ENCODE measurements at regions not wholly inside any gene's neighbourhood (a gene's known extent, or its start where the extent isn't known, plus 50 kb on each side); places are given as distances from the start of the nearest gene placed in this dataset.
"Not testable (repeated sequence)": the region's sequence is repeated elsewhere in the genome, so short reads cannot be mapped to it uniquely, and the experiment has no call there.

GRCh38 chr14:30158299-30158698, 230.7 kb upstream of the PRKD1 start:
- DNase-seq (ENCODE audit: low read depth, low spot score) = no peak

- DNase-seq (ENCODE audit: low read depth, low spot score) = no peak
Observed at GRCh38 chr14:30159374-30159773, 231.7 kb upstream of the PRKD1 start.

- no peak for DNase-seq (ENCODE audit: low read depth, low spot score)
Observed at GRCh38 chr14:30160608-30161007, 233.0 kb upstream of the PRKD1 start.

- no peak for DNase-seq (ENCODE audit: low read depth, low spot score)
Observed at GRCh38 chr14:30162066-30162465, 234.4 kb upstream of the PRKD1 start.

GRCh38 chr14:30165255-30165654, 237.6 kb upstream of the PRKD1 start:
- DNase-seq (ENCODE audit: low read depth, low spot score) = no peak

- DNase-seq (ENCODE audit: low read depth, low spot score) = no peak
Observed at GRCh38 chr14:30177781-30178180, 250.1 kb upstream of the PRKD1 start.

GRCh38 chr14:30179381-30180130, 251.9 kb upstream of the PRKD1 start:
- DNase-seq (ENCODE audit: low read depth, low spot score) = no peak

- DNase-seq (ENCODE audit: low read depth, low spot score) = no peak
Observed at GRCh38 chr14:30180219-30180618, 252.6 kb upstream of the PRKD1 start.

- DNase-seq (ENCODE audit: low read depth, low spot score) = no peak
Observed at GRCh38 chr14:30185832-30186231, 258.2 kb upstream of the PRKD1 start.

GRCh38 chr14:30191639-30192279, 264.1 kb upstream of the PRKD1 start:
- no peak for DNase-seq (ENCODE audit: low read depth, low spot score)

GRCh38 chr14:30193101-30193500, 265.5 kb upstream of the PRKD1 start:
- DNase-seq (ENCODE audit: low read depth, low spot score) = no peak

GRCh38 chr14:30193845-30194501, 266.3 kb upstream of the PRKD1 start:
- DNase-seq (ENCODE audit: low read depth, low spot score) = no peak

GRCh38 chr14:30194741-30195148, 267.1 kb upstream of the PRKD1 start:
- DNase-seq (ENCODE audit: low read depth, low spot score) = no peak

GRCh38 chr14:30195941-30196340, 268.3 kb upstream of the PRKD1 start:
- DNase-seq (ENCODE audit: low read depth, low spot score) = peak; percentile 3

- no peak for DNase-seq (ENCODE audit: low read depth, low spot score)
Observed at GRCh38 chr14:30196861-30197260, 269.2 kb upstream of the PRKD1 start.

GRCh38 chr14:30198720-30199119, 271.1 kb upstream of the PRKD1 start:
- not testable (repeated sequence) for DNase-seq (ENCODE audit: low read depth, low spot score)

- no peak for DNase-seq (ENCODE audit: low read depth, low spot score)
Observed at GRCh38 chr14:30204431-30204980, 276.9 kb upstream of the PRKD1 start.

GRCh38 chr14:30209136-30209535, 281.5 kb upstream of the PRKD1 start:
- DNase-seq (ENCODE audit: low read depth, low spot score) = no peak

- DNase-seq (ENCODE audit: low read depth, low spot score) = no peak
Observed at GRCh38 chr14:30210630-30211029, 283.0 kb upstream of the PRKD1 start.

GRCh38 chr14:30211326-30211725, 283.7 kb upstream of the PRKD1 start:
- DNase-seq (ENCODE audit: low read depth, low spot score) = no peak

- DNase-seq (ENCODE audit: low read depth, low spot score) = no peak
Observed at GRCh38 chr14:30214014-30214413, 286.4 kb upstream of the PRKD1 start.

GRCh38 chr14:30214461-30215090, 286.9 kb upstream of the PRKD1 start:
- peak; percentile 9 for DNase-seq (ENCODE audit: low read depth, low spot score)
